HUES6 (cell line): ENCODE measurements at regions not wholly inside any gene's neighbourhood (a gene's known extent, or its start where the extent isn't known, plus 50 kb on each side); places are given as distances from the start of the nearest gene placed in this dataset.

Experiments
- H3K27ac ChIP-seq: 2 replicates; pipeline ENCODE4 v1.7.0; 2013; ENCODE audit warnings: low read depth, mild to moderate bottlenecking, low read length, inconsistent platforms
- H3K27me3 ChIP-seq: 2 replicates; pipeline ENCODE4 v1.6.1; 2013; ENCODE audit warnings: low read length; ENCODE audit not compliant: control insufficient read depth, insufficient read depth
- H3K36me3 ChIP-seq: 2 replicates; pipeline ENCODE4 v1.6.1; 2013; ENCODE audit warnings: low read length; ENCODE audit not compliant: control insufficient read depth, insufficient read depth
- H3K4me1 ChIP-seq: 2 replicates; pipeline ENCODE4 v1.6.1; 2013; ENCODE audit warnings: low read length; ENCODE audit not compliant: control insufficient read depth, insufficient read depth
- H3K4me3 ChIP-seq: 2 replicates; pipeline ENCODE4 v1.5.1; 2013; ENCODE audit warnings: low read depth, low read length
- H3K9ac ChIP-seq: one replicate; pipeline ENCODE4 v1.6.1; 2013; ENCODE audit warnings: mild to moderate bottlenecking, low read length
- H3K9me3 ChIP-seq: 2 replicates; pipeline ENCODE4 v1.6.1; 2013; ENCODE audit warnings: low read depth, low read length; ENCODE audit not compliant: control insufficient read depth, insufficient read depth

- Histone ChIP-seq H3K27ac (no peak overlapping the region), H3K9me3 (no peaks in the 10 kb centered on the region)
These were observed 348.1 kb upstream of the MIR17HG start for GRCh38 chr13:90999401-90999800.

GRCh38 chr13:91001371-91001770 lies 346.1 kb upstream of the MIR17HG start:
- no peak overlapping the region for H3K9ac ChIP-seq
- no peaks in the 10 kb centered on the region for H3K9me3 ChIP-seq
- H3K4me3 ChIP-seq, result no peak overlapping the region
- no peak overlapping the region for H3K27ac ChIP-seq
- H3K4me1 ChIP-seq, result no peaks in the 10 kb centered on the region
- H3K27me3 ChIP-seq, result no peaks in the 10 kb centered on the region
- no peaks in the 10 kb centered on the region for H3K36me3 ChIP-seq

More at GRCh38 chr13:90999401-90999800, 348.1 kb upstream of the MIR17HG start:
- H3K9ac ChIP-seq, result no peak overlapping the region
- H3K27me3 ChIP-seq, result no peaks in the 10 kb centered on the region
- no peaks in the 10 kb centered on the region for H3K36me3 ChIP-seq
- no peaks in the 10 kb centered on the region for H3K4me1 ChIP-seq
- H3K4me3 ChIP-seq, result no peak overlapping the region

- Histone ChIP-seq H3K4me3 (no peak overlapping the region), H3K9me3 (no peaks in the 10 kb centered on the region), H3K27ac (no peak overlapping the region), H3K36me3 (no peaks in the 10 kb centered on the region), H3K27me3 (no peaks in the 10 kb centered on the region), H3K4me1 (no peaks in the 10 kb centered on the region), H3K9ac (no peak overlapping the region)
These were observed 332.8 kb upstream of the MIR17HG start for GRCh38 chr13:91014696-91015095.

GRCh38 chr13:91017031-91017668 lies 330.3 kb upstream of the MIR17HG start:
- no peak overlapping the region for H3K27ac ChIP-seq

GRCh38 chr13:91017669-91018053 lies 329.8 kb upstream of the MIR17HG start:
- Histone ChIP-seq H3K4me1 (no peaks in the 10 kb centered on the region), H3K27me3 (no peaks in the 10 kb centered on the region), H3K27ac (no peak overlapping the region), H3K9me3 (no peaks in the 10 kb centered on the region), H3K9ac (no peak overlapping the region), H3K36me3 (no peaks in the 10 kb centered on the region), H3K4me3 (no peak overlapping the region)

More at GRCh38 chr13:91017031-91017668, 330.3 kb upstream of the MIR17HG start:
- Histone ChIP-seq H3K9ac (no peak overlapping the region), H3K4me3 (no peak overlapping the region), H3K36me3 (no peaks in the 10 kb centered on the region), H3K9me3 (no peaks in the 10 kb centered on the region), H3K4me1 (no peaks in the 10 kb centered on the region), H3K27me3 (no peaks in the 10 kb centered on the region)

- Histone ChIP-seq H3K9ac (no peak overlapping the region), H3K27ac (no peak overlapping the region), H3K27me3 (no peaks in the 10 kb centered on the region), H3K4me1 (no peaks in the 10 kb centered on the region), H3K9me3 (no peaks in the 10 kb centered on the region), H3K4me3 (no peak overlapping the region), H3K36me3 (no peaks in the 10 kb centered on the region)
These were observed 326.9 kb upstream of the MIR17HG start for GRCh38 chr13:91020461-91021034.

GRCh38 chr13:91024157-91024792 lies 323.2 kb upstream of the MIR17HG start:
- no peak overlapping the region for H3K27ac ChIP-seq
- H3K4me3 ChIP-seq, result no peak overlapping the region
- no peaks in the 10 kb centered on the region for H3K36me3 ChIP-seq
- no peaks in the 10 kb centered on the region for H3K27me3 ChIP-seq
- H3K4me1 ChIP-seq, result no peaks in the 10 kb centered on the region
- no peak overlapping the region for H3K9ac ChIP-seq
- H3K9me3 ChIP-seq, result no peaks in the 10 kb centered on the region

GRCh38 chr13:91025442-91025841 lies 322.0 kb upstream of the MIR17HG start:
- H3K9ac ChIP-seq, result no peak overlapping the region
- H3K4me1 ChIP-seq, result no peaks in the 10 kb centered on the region
- no peak overlapping the region for H3K27ac ChIP-seq
- no peaks in the 10 kb centered on the region for H3K27me3 ChIP-seq
- H3K36me3 ChIP-seq, result no peaks in the 10 kb centered on the region
- no peaks in the 10 kb centered on the region for H3K9me3 ChIP-seq
- H3K4me3 ChIP-seq, result no peak overlapping the region

- no peak overlapping the region for H3K9ac ChIP-seq
- H3K36me3 ChIP-seq, result no peaks in the 10 kb centered on the region
- no peak overlapping the region for H3K27ac ChIP-seq
- H3K9me3 ChIP-seq, result no peaks in the 10 kb centered on the region
- no peaks in the 10 kb centered on the region for H3K27me3 ChIP-seq
- no peak overlapping the region for H3K4me3 ChIP-seq
- H3K4me1 ChIP-seq, result no peaks in the 10 kb centered on the region
These were observed 316.0 kb upstream of the MIR17HG start for GRCh38 chr13:91031508-91031907.

GRCh38 chr13:91032104-91032503 lies 315.4 kb upstream of the MIR17HG start:
- no peaks in the 10 kb centered on the region for H3K27me3 ChIP-seq
- H3K27ac ChIP-seq, result no peak overlapping the region
- no peaks in the 10 kb centered on the region for H3K9me3 ChIP-seq
- H3K4me1 ChIP-seq, result no peaks in the 10 kb centered on the region
- no peaks in the 10 kb centered on the region for H3K36me3 ChIP-seq
- no peak overlapping the region for H3K4me3 ChIP-seq
- no peak overlapping the region for H3K9ac ChIP-seq

- H3K9ac ChIP-seq, result no peak overlapping the region
- no peaks in the 10 kb centered on the region for H3K4me1 ChIP-seq
- H3K36me3 ChIP-seq, result no peaks in the 10 kb centered on the region
- H3K4me3 ChIP-seq, result no peak overlapping the region
- no peaks in the 10 kb centered on the region for H3K27me3 ChIP-seq
- no peaks in the 10 kb centered on the region for H3K9me3 ChIP-seq
- no peak overlapping the region for H3K27ac ChIP-seq
These were observed 310.6 kb upstream of the MIR17HG start for GRCh38 chr13:91036886-91037285.
